Chondrocyte (in vitro differentiated cells): ENCODE measurements at regions not wholly inside any gene's neighbourhood (a gene's known extent, or its start where the extent isn't known, plus 50 kb on each side); places are given as distances from the start of the nearest gene placed in this dataset.

ENCODE experiments used
- DNase-seq: peaks from one replicate; pipeline ENCODE4 v3.0.0; 2021; ENCODE audit warnings: mixed read lengths, low spot score
- H3K27ac Mint-ChIP-seq: one replicate; pipeline ENCODE4 v1.8.0; 2021; ENCODE audit warnings: mild to moderate bottlenecking, moderate library complexity, mixed read lengths; ENCODE audit not compliant: unreplicated experiment
- H3K27me3 Mint-ChIP-seq: 2 replicates; pipeline ENCODE4 v1.8.0; 2021; ENCODE audit warnings: low read depth, mixed read lengths
- H3K36me3 Mint-ChIP-seq: 2 replicates; pipeline ENCODE4 v1.8.0; 2021; ENCODE audit warnings: low read depth, mixed read lengths
- H3K4me1 Mint-ChIP-seq: 2 replicates; pipeline ENCODE4 v1.8.0; 2021; ENCODE audit warnings: low read depth, mild to moderate bottlenecking, mixed read lengths
- H3K4me3 Mint-ChIP-seq: one replicate; pipeline ENCODE4 v1.8.0; 2021; ENCODE audit warnings: mild to moderate bottlenecking, moderate library complexity, mixed read lengths; ENCODE audit not compliant: unreplicated experiment
- H3K9me3 Mint-ChIP-seq: 2 replicates; pipeline ENCODE4 v1.8.0; 2021; ENCODE audit warnings: low read depth, mixed read lengths
- CTCF ChIP-seq: fragments of 200-600 bp; sonication (generic); IDR thresholded peaks from 2 replicates; pipeline ENCODE4 v1.5.0; 2021; ENCODE audit warnings: antibody characterized with exemption, mild to moderate bottlenecking, moderate library complexity

GRCh38 chr12:54126696-54127537 lies 61.9 kb downstream of the SMUG1 start:
- no peaks in the 10 kb centered on the region for H3K9me3 Mint-ChIP-seq
- peak overlapping the region; percentile 38 for H3K4me3 Mint-ChIP-seq
- peaks cover 3% of the 10 kb centered on the region for H3K4me1 Mint-ChIP-seq
- no peak overlapping the region for H3K27ac Mint-ChIP-seq
- H3K36me3 Mint-ChIP-seq = peaks cover 4% of the 10 kb centered on the region
- DNase-seq = no peak
- peaks cover 84% of the 10 kb centered on the region for H3K27me3 Mint-ChIP-seq
- no peak for TF ChIP-seq CTCF

GRCh38 chr12:54127538-54128259 lies 61.1 kb downstream of the SMUG1 start:
- TF ChIP-seq CTCF = no peak
- no peaks in the 10 kb centered on the region for H3K9me3 Mint-ChIP-seq
- no peak overlapping the region for H3K27ac Mint-ChIP-seq
- peaks cover 3% of the 10 kb centered on the region for H3K4me1 Mint-ChIP-seq
- no peak for DNase-seq
- H3K27me3 Mint-ChIP-seq = peaks cover 85% of the 10 kb centered on the region
- no peak overlapping the region for H3K4me3 Mint-ChIP-seq
- peaks cover 2% of the 10 kb centered on the region for H3K36me3 Mint-ChIP-seq

- Mint-ChIP-seq H3K4me3 (no peak overlapping the region), H3K4me1 (peaks cover 3% of the 10 kb centered on the region), H3K27ac (no peak overlapping the region), H3K36me3 (peaks cover 2% of the 10 kb centered on the region), H3K9me3 (no peaks in the 10 kb centered on the region), H3K27me3 (peaks cover 85% of the 10 kb centered on the region)
- TF ChIP-seq CTCF = no peak
- no peak for DNase-seq
Measured at GRCh38 chr12:54128416-54128815, 60.4 kb downstream of the SMUG1 start.

- H3K9me3 Mint-ChIP-seq = no peaks in the 10 kb centered on the region
- H3K36me3 Mint-ChIP-seq = peaks cover 2% of the 10 kb centered on the region
- TF ChIP-seq CTCF = no peak
- no peak overlapping the region for H3K4me3 Mint-ChIP-seq
- peak; percentile 79 for DNase-seq
- no peak overlapping the region for H3K27ac Mint-ChIP-seq
- peaks cover 3% of the 10 kb centered on the region for H3K4me1 Mint-ChIP-seq
- peaks cover 84% of the 10 kb centered on the region for H3K27me3 Mint-ChIP-seq
Measured at GRCh38 chr12:54129028-54129903, 59.5 kb downstream of the SMUG1 start.
